Activated T-cell treated with anti-CD3 and anti-CD28 coated beads, Interleukin-2, amount 50 U/mL, for 24 hours (primary cell): ENCODE measurements at regions not wholly inside any gene's neighbourhood (a gene's known extent, or its start where the extent isn't known, plus 50 kb on each side); places are given as distances from the start of the nearest gene placed in this dataset.
"Not testable (repeated sequence)": the region's sequence is repeated elsewhere in the genome, so short reads cannot be mapped to it uniquely, and the experiment has no call there.

Experiments
- DNase-seq: peaks from one replicate; pipeline ENCODE4 v3.0.0-alpha.2; 2020
- H3K27ac Mint-ChIP-seq: 2 replicates; pipeline ENCODE4 v1.8.0; 2020; ENCODE audit warnings: mild to moderate bottlenecking, mixed read lengths
- H3K27me3 Mint-ChIP-seq: 2 replicates; pipeline ENCODE4 v1.8.0; 2020; ENCODE audit warnings: mixed read lengths
- H3K36me3 Mint-ChIP-seq: 2 replicates; pipeline ENCODE4 v1.8.0; 2020; ENCODE audit warnings: low read depth, mixed read lengths
- H3K4me1 Mint-ChIP-seq: 2 replicates; pipeline ENCODE4 v1.8.0; 2020; ENCODE audit warnings: low read depth, mixed read lengths
- H3K4me3 Mint-ChIP-seq: 2 replicates; pipeline ENCODE4 v1.8.0; 2020; ENCODE audit warnings: mild to moderate bottlenecking, moderate library complexity, mixed read lengths
- H3K9me3 Mint-ChIP-seq: 2 replicates; pipeline ENCODE4 v1.8.0; 2020; ENCODE audit warnings: mixed read lengths

DNA sequence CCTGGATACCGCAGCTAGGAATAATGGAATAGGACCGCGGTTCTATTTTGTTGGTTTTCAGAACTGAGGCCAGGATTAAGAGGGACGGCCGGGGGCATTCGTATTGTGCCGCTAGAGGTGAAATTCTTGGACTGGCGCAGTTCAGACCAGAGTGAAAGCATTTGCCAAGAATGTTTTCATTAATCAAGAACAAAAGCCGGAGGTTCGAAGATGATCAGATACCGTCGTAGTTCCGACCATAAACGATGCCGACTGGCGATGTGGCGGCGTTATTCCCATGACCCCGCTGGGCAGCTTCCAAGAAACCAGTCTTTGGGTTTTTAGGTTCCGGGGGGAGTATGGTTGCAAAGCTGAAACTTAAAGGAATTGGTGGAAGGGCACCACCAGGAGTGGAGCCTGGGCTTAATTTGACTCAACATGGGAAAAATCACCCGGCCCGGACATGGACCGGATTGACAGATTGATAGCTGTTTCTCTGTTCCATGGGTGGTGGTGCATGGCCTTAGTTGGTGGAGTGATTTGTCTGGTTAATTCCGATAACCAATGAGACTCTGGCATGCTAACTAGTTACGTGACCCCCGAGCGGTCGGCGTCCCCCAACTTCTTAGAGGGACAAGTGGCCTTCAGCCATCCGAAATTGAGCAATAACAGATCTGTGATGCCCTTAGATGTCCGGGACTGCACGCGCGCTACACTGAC is 3897.5 kb upstream of the OR11H1 start:
- H3K4me3 Mint-ChIP-seq, DNase-seq, H3K4me1 Mint-ChIP-seq, H3K27ac Mint-ChIP-seq, H3K27me3 Mint-ChIP-seq: not testable (repeated sequence)
- peaks cover 24% of the 10 kb centered on the region for H3K9me3 Mint-ChIP-seq
- peaks cover 19% of the 10 kb centered on the region for H3K36me3 Mint-ChIP-seq
